GM18505 (cell line): ENCODE measurements at regions not wholly inside any gene's neighbourhood (a gene's known extent, or its start where the extent isn't known, plus 50 kb on each side); places are given as distances from the start of the nearest gene placed in this dataset.

Experiments used
- ATAC-seq: cut with Tn5 transposase; IDR thresholded peaks from one replicate; pipeline ENCODE4 v1.9.1; 2021; ENCODE audit not compliant: unreplicated experiment
- POLR2A ChIP-seq: IDR thresholded peaks from 4 replicates; pipeline ENCODE4 v1.6.1; 2011; ENCODE audit warnings: borderline replicate concordance; ENCODE audit not compliant: insufficient read depth, insufficient read length; ENCODE audit errors: extremely low read depth

- TF ChIP-seq POLR2A = no peak
- ATAC-seq = no peak
These were observed 370.0 kb downstream of the FBXW7 start for GRCh38 chr4:152165846-152166245.

- no peak for ATAC-seq
- TF ChIP-seq POLR2A = no peak
These were observed 370.7 kb downstream of the FBXW7 start for GRCh38 chr4:152165146-152165545.

GRCh38 chr4:152164561-152164960 lies 371.3 kb downstream of the FBXW7 start:
- no peak for TF ChIP-seq POLR2A
- no peak for ATAC-seq

- TF ChIP-seq POLR2A = no peak
- ATAC-seq = no peak
These were observed 373.6 kb downstream of the FBXW7 start for GRCh38 chr4:152162331-152162697.

GRCh38 chr4:152161676-152162330 lies 374.1 kb downstream of the FBXW7 start:
- TF ChIP-seq POLR2A = no peak
- ATAC-seq = no peak

- no peak for TF ChIP-seq POLR2A
- ATAC-seq = no peak
These were observed 375.6 kb downstream of the FBXW7 start for GRCh38 chr4:152160225-152160800.

GRCh38 chr4:152159773-152160172 lies 376.1 kb downstream of the FBXW7 start:
- ATAC-seq = no peak
- TF ChIP-seq POLR2A = no peak

GRCh38 chr4:152158225-152158624 lies 377.7 kb downstream of the FBXW7 start:
- no peak for TF ChIP-seq POLR2A
- ATAC-seq = no peak

- TF ChIP-seq POLR2A = no peak
- ATAC-seq = no peak
These were observed 378.3 kb downstream of the FBXW7 start for GRCh38 chr4:152157629-152158028.

GRCh38 chr4:152156442-152156841 lies 379.4 kb downstream of the FBXW7 start:
- no peak for TF ChIP-seq POLR2A
- no peak for ATAC-seq

- TF ChIP-seq POLR2A = no peak
- no peak for ATAC-seq
These were observed 380.8 kb downstream of the FBXW7 start for GRCh38 chr4:152155070-152155469.

GRCh38 chr4:152154433-152154832 lies 381.5 kb downstream of the FBXW7 start:
- TF ChIP-seq POLR2A = no peak
- ATAC-seq = no peak

GRCh38 chr4:152153476-152154270 lies 382.2 kb downstream of the FBXW7 start:
- ATAC-seq = no peak
- no peak for TF ChIP-seq POLR2A

- no peak for ATAC-seq
- no peak for TF ChIP-seq POLR2A
These were observed 385.7 kb downstream of the FBXW7 start for GRCh38 chr4:152150214-152150613.
